Progenitor cell of endocrine pancreas (in vitro differentiated cells): ENCODE measurements at regions not wholly inside any gene's neighbourhood (a gene's known extent, or its start where the extent isn't known, plus 50 kb on each side); places are given as distances from the start of the nearest gene placed in this dataset.

ENCODE experiments used
- DNase-seq: peaks from one replicate; pipeline ENCODE4 v3.0.0; 2021; ENCODE audit warnings: low spot score; ENCODE audit not compliant: unreplicated experiment
- H3K27ac Mint-ChIP-seq: 2 replicates; pipeline ENCODE4 v1.8.0; 2021; ENCODE audit warnings: mild to moderate bottlenecking, moderate library complexity, mixed read lengths
- H3K27me3 Mint-ChIP-seq: 2 replicates; pipeline ENCODE4 v1.8.0; 2021; ENCODE audit warnings: mixed read lengths
- H3K36me3 Mint-ChIP-seq: 2 replicates; pipeline ENCODE4 v1.8.0; 2022; ENCODE audit warnings: mixed read lengths; ENCODE audit not compliant: insufficient read depth
- H3K4me1 Mint-ChIP-seq: 2 replicates; pipeline ENCODE4 v1.8.0; 2021; ENCODE audit warnings: low read depth, mixed read lengths
- H3K4me3 Mint-ChIP-seq: 2 replicates; pipeline ENCODE4 v1.8.0; 2021; ENCODE audit warnings: low read depth, mild to moderate bottlenecking, moderate library complexity, mixed read lengths
- H3K9me3 Mint-ChIP-seq: 2 replicates; pipeline ENCODE4 v1.8.0; 2021; ENCODE audit warnings: low read depth, mixed read lengths
- TF ChIP-seq, protein P1 (sequence below): fragments of 200-600 bp; sonication (generic); IDR thresholded peaks from one replicate; pipeline ENCODE4 v1.5.0; 2021; ENCODE audit warnings: antibody characterized with exemption, mild to moderate bottlenecking; ENCODE audit not compliant: unreplicated experiment

DNA sequence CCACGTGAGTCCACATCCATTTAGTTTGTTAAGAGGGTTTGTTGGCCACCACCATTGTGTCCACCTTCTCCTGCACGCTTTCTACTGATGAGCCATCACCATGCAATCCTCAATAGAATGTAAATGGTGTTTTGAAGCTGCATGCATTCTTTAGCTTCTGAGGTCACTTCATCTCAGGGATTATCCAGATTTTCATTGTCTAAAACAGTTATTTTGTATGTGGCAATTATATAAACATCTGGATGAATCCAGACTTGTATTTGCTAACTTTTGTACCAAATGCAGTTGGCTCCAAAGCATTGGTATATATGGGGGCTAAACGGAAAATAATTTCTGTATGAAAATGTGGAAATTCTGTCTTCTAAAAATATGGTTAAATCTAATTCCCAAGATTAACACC lies 231.2 kb upstream of the ARID1B start:
- H3K9me3 Mint-ChIP-seq: no peaks in the 10 kb centered on the region
- no peak overlapping the region for H3K4me3 Mint-ChIP-seq
- H3K36me3 Mint-ChIP-seq: no peaks in the 10 kb centered on the region
- peaks cover 15% of the 10 kb centered on the region for H3K27me3 Mint-ChIP-seq
- H3K4me1 Mint-ChIP-seq: no peaks in the 10 kb centered on the region
- H3K27ac Mint-ChIP-seq: no peak overlapping the region
- TF ChIP-seq, protein P1, sequence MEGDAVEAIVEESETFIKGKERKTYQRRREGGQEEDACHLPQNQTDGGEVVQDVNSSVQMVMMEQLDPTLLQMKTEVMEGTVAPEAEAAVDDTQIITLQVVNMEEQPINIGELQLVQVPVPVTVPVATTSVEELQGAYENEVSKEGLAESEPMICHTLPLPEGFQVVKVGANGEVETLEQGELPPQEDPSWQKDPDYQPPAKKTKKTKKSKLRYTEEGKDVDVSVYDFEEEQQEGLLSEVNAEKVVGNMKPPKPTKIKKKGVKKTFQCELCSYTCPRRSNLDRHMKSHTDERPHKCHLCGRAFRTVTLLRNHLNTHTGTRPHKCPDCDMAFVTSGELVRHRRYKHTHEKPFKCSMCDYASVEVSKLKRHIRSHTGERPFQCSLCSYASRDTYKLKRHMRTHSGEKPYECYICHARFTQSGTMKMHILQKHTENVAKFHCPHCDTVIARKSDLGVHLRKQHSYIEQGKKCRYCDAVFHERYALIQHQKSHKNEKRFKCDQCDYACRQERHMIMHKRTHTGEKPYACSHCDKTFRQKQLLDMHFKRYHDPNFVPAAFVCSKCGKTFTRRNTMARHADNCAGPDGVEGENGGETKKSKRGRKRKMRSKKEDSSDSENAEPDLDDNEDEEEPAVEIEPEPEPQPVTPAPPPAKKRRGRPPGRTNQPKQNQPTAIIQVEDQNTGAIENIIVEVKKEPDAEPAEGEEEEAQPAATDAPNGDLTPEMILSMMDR: no peak
- DNase-seq: no peak

GRCh38 chr6:156545021-156545420 lies 232.2 kb upstream of the ARID1B start:
- TF ChIP-seq, protein P1: no peak
- Mint-ChIP-seq H3K4me1 (no peaks in the 10 kb centered on the region), H3K27me3 (peaks cover 9% of the 10 kb centered on the region), H3K27ac (no peak overlapping the region), H3K9me3 (no peaks in the 10 kb centered on the region), H3K36me3 (no peaks in the 10 kb centered on the region), H3K4me3 (no peak overlapping the region)
- no peak for DNase-seq

DNA sequence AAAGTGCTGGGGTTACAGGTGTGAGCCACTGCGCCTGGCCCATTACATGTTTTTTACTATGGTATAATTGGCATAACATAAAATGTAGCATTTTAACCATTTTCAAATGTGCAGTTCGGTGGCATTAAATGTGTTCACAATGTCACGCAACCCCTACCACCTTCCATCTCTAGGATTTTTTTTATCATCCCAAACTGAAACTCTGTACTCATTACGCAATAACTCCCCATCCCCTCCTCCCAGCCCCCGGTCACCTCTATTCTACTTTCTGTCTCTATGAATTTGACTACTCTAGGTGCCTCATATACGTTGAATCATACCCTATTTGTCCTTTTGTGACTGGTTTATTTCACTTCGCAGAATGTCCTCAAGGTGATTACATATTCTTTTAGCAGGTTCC lies 233.1 kb upstream of the ARID1B start:
- Mint-ChIP-seq H3K36me3 (no peaks in the 10 kb centered on the region), H3K9me3 (no peaks in the 10 kb centered on the region), H3K27ac (no peak overlapping the region), H3K4me1 (no peaks in the 10 kb centered on the region), H3K4me3 (no peak overlapping the region), H3K27me3 (peaks cover 3% of the 10 kb centered on the region)
- DNase-seq: no peak
- TF ChIP-seq, protein P1: no peak

GRCh38 chr6:156543431-156543830 lies 233.7 kb upstream of the ARID1B start:
- no peak overlapping the region for H3K27ac Mint-ChIP-seq

DNA sequence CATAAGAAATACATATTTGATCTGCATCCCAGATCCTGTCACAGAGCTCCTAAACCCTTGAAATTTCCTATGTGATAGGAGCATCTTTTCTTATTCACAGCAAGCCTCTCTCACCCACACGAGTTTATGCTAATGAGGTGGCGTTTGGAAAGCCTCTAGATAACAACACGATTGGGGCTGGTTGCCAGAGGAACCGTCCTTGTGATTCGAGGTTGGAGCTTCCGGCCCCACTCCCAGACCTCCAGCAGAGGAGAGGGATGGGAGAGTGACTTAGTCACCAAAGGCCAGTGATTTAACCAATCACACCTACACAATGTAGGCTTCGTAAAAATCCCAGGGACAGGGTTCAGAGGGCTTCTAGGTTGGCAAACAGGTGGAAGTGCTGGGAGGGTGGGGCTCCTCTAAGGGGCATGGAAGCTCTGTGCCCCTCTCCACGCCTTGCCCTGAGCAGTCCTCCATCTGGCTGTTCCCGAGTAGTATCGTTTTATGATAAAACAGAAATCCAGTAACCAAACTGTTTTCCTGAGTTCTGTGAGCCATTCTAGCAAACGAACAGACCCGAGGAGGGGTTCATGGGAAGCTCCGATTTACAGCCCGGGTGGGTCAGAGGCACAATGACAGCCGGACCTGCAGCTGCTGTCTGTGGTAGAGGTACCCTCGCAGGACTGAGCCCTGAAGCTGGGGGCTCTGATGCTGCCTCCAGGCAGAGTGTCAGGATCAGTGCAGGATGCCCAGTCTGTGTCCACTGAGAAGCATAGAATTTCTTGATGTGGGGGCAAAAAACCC lies 238.1 kb upstream of the ARID1B start:
- Mint-ChIP-seq H3K9me3 (no peaks in the 10 kb centered on the region), H3K4me3 (no peak overlapping the region), H3K27me3 (peaks cover 5% of the 10 kb centered on the region), H3K4me1 (no peaks in the 10 kb centered on the region), H3K27ac (no peak overlapping the region), H3K36me3 (no peaks in the 10 kb centered on the region)
- TF ChIP-seq, protein P1: no peak
- no peak for DNase-seq

More at GRCh38 chr6:156543431-156543830, 233.7 kb upstream of the ARID1B start:
- TF ChIP-seq, protein P1: no peak
- no peaks in the 10 kb centered on the region for H3K36me3 Mint-ChIP-seq
- H3K4me1 Mint-ChIP-seq: no peaks in the 10 kb centered on the region
- H3K27me3 Mint-ChIP-seq: peaks cover 2% of the 10 kb centered on the region
- no peaks in the 10 kb centered on the region for H3K9me3 Mint-ChIP-seq
- DNase-seq: no peak
- no peak overlapping the region for H3K4me3 Mint-ChIP-seq
